Suprapubic skin (tissue), 4 donors: ENCODE measurements at regions not wholly inside any gene's neighbourhood (a gene's known extent, or its start where the extent isn't known, plus 50 kb on each side); places are given as distances from the start of the nearest gene placed in this dataset.

ENCODE experiments used
- DNase-seq, 2 donors: peaks; one replicate each; pipeline ENCODE4 v3.0.0-alpha.2; 2019; ENCODE audit warnings: low spot score in 2 of 2
- H3K27ac ChIP-seq: fragments of 200-600 bp; sonication (generic); one replicate; pipeline ENCODE4 v1.5.1; 2019
- H3K27me3 ChIP-seq: fragments of 200-600 bp; sonication (generic); one replicate; pipeline ENCODE4 v1.5.1; 2019
- H3K36me3 ChIP-seq: fragments of 200-600 bp; sonication (generic); one replicate; pipeline ENCODE4 v1.5.1; 2019
- H3K4me1 ChIP-seq: fragments of 200-600 bp; sonication (generic); one replicate; pipeline ENCODE4 v1.5.1; 2019
- H3K4me3 ChIP-seq: fragments of 200-600 bp; sonication (generic); one replicate; pipeline ENCODE4 v1.5.1; 2019; ENCODE audit warnings: mild to moderate bottlenecking
- H3K9me3 ChIP-seq: fragments of 200-600 bp; sonication (generic); one replicate; pipeline ENCODE4 v1.5.1; 2019
- EP300 ChIP-seq: sonication (generic); formaldehyde crosslinking; IDR thresholded peaks from one replicate; pipeline ENCODE4 v1.6.1; 2017; ENCODE audit warnings: antibody characterized with exemption
- POLR2A ChIP-seq, 2 donors: fragments of 450-650 bp; IDR thresholded peaks; one replicate each; pipeline ENCODE4 v1.6.1; 2017; ENCODE audit warnings: antibody characterized with exemption in 2 of 2, mild to moderate bottlenecking in 2 of 2, moderate library complexity in 2 of 2
- POLR2AphosphoS5 ChIP-seq, 3 donors: sonication (generic); formaldehyde crosslinking; IDR thresholded peaks; one replicate each; pipeline ENCODE4 v1.6.1; 2017; ENCODE audit warnings: antibody characterized with exemption in 3 of 3
- WGBS: methylation state at CpG from one replicate; pipeline ENCODE4 v1.1.5; 2018; 5-methylcytosine and 5-hydroxymethylcytosine counted together
- TF ChIP-seq, protein P1 (sequence below), 2 donors: fragments of 200-600 bp in 1 of 2; fragments of 450-650 bp in 1 of 2; sonication (generic) in 1 of 2; IDR thresholded peaks; one replicate each; pipeline ENCODE4 v1.5.1; 2016 to 2019; ENCODE audit warnings: antibody characterized with exemption in 2 of 2, mild to moderate bottlenecking in 1 of 2, moderate library complexity in 1 of 2

DNA sequence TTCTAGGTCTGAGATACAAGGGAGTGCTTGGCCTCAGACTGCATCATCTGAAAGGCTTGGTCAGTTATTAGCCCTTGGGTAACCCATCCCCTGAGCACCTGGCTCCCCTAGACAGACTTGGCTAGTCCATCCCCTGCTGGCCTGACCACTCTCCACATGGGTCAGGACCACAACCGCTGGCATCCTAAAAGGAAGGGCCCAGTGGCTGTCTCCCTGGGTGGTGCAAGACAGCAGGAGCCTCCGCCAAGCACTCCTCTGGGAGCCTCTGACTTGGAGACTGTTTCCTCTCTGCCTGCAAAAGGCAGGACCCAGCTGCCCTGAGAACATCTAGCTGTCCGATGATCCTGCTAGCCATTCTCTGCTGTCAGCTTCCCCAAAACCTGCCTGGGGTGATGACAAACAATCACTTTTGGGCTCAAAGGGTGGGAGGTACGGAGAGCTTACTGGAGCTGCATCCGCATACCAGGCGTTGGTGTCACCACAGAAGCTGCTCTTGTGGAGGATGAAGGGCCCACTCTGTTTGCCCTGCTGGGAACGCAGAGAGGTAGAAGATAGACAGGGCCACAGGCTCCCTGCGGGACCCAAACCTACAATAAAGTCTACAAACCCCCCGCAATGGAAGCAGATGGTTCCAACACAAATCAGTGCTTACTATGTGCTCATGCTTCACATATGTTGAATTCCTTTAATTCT, 108.0 kb upstream of the PRR20G start:
- TF ChIP-seq, protein P1, sequence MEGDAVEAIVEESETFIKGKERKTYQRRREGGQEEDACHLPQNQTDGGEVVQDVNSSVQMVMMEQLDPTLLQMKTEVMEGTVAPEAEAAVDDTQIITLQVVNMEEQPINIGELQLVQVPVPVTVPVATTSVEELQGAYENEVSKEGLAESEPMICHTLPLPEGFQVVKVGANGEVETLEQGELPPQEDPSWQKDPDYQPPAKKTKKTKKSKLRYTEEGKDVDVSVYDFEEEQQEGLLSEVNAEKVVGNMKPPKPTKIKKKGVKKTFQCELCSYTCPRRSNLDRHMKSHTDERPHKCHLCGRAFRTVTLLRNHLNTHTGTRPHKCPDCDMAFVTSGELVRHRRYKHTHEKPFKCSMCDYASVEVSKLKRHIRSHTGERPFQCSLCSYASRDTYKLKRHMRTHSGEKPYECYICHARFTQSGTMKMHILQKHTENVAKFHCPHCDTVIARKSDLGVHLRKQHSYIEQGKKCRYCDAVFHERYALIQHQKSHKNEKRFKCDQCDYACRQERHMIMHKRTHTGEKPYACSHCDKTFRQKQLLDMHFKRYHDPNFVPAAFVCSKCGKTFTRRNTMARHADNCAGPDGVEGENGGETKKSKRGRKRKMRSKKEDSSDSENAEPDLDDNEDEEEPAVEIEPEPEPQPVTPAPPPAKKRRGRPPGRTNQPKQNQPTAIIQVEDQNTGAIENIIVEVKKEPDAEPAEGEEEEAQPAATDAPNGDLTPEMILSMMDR (IDR thresholded peaks at IDR 0.05): no peak
- no peak for TF ChIP-seq EP300
- Histone ChIP-seq H3K27me3 (peaks cover 12% of the 10 kb centered on the region), H3K4me3 (no peak overlapping the region), H3K9me3 (no peaks in the 10 kb centered on the region), H3K36me3 (no peaks in the 10 kb centered on the region), H3K4me1 (no peaks in the 10 kb centered on the region), H3K27ac (no peak overlapping the region)
- DNase-seq: peak in 1 of 2 donors; percentile 48
- WGBS: 56% methylated on average over 6 of the region's 9 CpGs

DNA sequence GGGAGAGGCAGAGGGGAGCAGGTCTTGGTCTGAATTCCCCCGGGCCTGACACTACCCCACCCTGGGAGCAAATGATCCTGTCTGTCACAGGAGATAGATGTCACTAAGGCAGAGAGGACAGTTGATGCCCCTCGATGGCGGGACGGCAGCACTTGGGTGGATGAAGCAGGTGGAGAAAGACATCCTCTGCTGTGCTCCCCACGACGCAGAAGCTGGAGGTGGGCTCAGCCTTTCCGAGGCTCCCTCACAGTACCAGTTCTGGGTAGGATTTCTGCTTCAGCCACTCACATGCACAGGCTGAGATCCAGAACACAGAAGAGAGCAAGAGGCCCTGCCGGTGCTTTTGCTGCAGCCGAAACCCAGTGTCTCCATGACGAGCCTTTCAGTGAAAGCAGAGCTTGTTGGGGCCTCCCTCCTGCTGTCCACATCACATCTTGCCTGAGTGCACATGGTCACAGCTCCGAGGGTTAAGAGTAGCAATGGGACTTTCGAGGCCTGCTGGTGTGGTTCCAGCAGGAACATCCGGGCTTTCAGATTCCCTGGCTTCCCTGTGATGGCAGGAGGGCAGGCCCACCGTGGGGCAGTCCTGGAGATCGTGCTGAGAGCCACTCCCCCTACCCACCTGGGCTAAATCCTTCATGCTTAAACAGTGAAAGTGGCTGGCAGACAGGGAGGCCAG, 107.3 kb upstream of the PRR20G start:
- H3K4me3 ChIP-seq: no peak overlapping the region
- H3K27me3 ChIP-seq: peaks cover 16% of the 10 kb centered on the region
- no peaks in the 10 kb centered on the region for H3K9me3 ChIP-seq
- 84% methylated on average over 8 of the region's 15 CpGs for WGBS
- peak in 1 of 2 donors; percentile 49 for DNase-seq
- H3K36me3 ChIP-seq: no peaks in the 10 kb centered on the region
- no peak overlapping the region for H3K27ac ChIP-seq
- TF ChIP-seq EP300 (no peak), POLR2A (IDR thresholded peaks at IDR 0.05) (no peak), POLR2AphosphoS5 (IDR thresholded peaks at IDR 0.05) (no peak)
- TF ChIP-seq, protein P1 (IDR thresholded peaks at IDR 0.05): no peak
- H3K4me1 ChIP-seq: no peaks in the 10 kb centered on the region

DNA sequence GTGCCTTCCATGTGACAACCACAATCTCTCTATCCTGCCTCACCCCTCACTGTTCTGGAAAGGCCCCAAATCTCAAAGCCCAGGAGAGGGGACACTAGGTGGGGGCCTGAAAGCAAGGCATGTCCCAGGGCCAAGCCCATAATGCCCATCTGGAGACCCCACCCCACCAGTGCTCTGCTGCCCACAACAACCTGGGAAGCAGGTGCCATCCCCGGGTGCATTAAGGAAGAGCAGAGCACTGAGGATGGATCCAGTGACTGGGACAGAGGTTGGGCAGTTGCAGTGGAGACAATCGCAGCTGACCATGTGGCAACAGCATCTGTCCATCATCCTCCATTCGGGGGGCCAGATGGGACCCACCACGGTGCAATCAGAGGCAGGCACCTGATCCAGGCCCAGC, 106.2 kb upstream of the PRR20G start:
- Histone ChIP-seq H3K4me3 (no peak overlapping the region), H3K4me1 (no peaks in the 10 kb centered on the region), H3K9me3 (no peaks in the 10 kb centered on the region), H3K27me3 (peaks cover 26% of the 10 kb centered on the region), H3K27ac (no peak overlapping the region), H3K36me3 (no peaks in the 10 kb centered on the region)
- DNase-seq: peak in 1 of 2 donors; percentile 57
- TF ChIP-seq POLR2AphosphoS5 (IDR thresholded peaks at IDR 0.05): no peak
- no peak for TF ChIP-seq EP300
- TF ChIP-seq, protein P1 (IDR thresholded peaks at IDR 0.05): no peak
- TF ChIP-seq POLR2A (IDR thresholded peaks at IDR 0.05): no peak
- WGBS: 83% methylated on average over 4 of the region's 4 CpGs

DNA sequence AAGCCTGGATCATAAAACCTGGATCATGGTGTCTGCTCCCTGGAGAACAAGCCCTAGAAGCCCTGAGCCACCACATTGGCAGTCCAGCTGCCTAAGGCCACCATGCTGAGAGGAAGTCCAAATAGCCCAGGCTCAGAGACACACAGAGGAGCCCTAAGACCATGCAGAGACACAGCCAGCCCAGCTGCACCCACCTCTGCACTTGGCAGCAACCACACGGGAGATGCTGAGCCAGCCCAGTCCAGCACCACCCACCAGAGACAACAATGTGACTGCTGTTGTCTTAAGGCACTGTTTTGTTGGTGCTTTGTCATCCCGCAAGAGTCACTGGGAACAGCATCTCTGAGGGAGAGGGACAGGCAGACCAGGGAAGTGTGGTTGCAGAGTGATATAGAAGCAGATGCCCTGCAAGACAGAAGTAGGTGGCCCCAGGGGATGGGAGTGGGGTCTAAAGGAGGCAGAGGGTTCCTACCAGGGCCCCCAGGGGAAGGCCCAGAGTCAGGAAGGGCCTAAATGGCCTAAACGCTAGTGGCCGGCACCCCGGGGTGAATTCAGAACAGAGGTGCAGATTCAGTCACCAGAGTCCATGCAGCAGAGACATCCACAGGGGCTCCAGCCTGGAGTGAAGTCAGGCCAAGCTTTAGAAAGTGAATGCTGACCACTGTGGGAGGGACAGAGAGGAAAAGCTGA, 105.4 kb upstream of the PRR20G start:
- peaks cover 33% of the 10 kb centered on the region for H3K27me3 ChIP-seq

More for the DNA sequence above, 105.4 kb upstream of the PRR20G start:
- TF ChIP-seq EP300 (no peak), POLR2A (IDR thresholded peaks at IDR 0.05) (no peak), POLR2AphosphoS5 (IDR thresholded peaks at IDR 0.05) (no peak)
- TF ChIP-seq, protein P1 (IDR thresholded peaks at IDR 0.05): no peak
- peak in 1 of 2 donors; percentile 76 for DNase-seq
- Histone ChIP-seq H3K36me3 (no peaks in the 10 kb centered on the region), H3K27ac (no peak overlapping the region), H3K4me1 (no peaks in the 10 kb centered on the region), H3K4me3 (no peak overlapping the region), H3K9me3 (no peaks in the 10 kb centered on the region)
- 84% methylated on average over 5 of the region's 5 CpGs for WGBS
